ENCODE measurements at regions not wholly inside any gene's neighbourhood (a gene's known extent, or its start where the extent isn't known, plus 50 kb on each side); places are given as distances from the start of the nearest gene placed in this dataset.
"Not testable (repeated sequence)": the region's sequence is repeated elsewhere in the genome, so short reads cannot be mapped to it uniquely, and the experiment has no call there.

- no peak for DNase-seq (ENCODE audit: low read depth in 2 of 2)
Observed at GRCh38 chr16:5917436-5918195, 820.0 kb upstream of the EEF2KMT start.

DNA sequence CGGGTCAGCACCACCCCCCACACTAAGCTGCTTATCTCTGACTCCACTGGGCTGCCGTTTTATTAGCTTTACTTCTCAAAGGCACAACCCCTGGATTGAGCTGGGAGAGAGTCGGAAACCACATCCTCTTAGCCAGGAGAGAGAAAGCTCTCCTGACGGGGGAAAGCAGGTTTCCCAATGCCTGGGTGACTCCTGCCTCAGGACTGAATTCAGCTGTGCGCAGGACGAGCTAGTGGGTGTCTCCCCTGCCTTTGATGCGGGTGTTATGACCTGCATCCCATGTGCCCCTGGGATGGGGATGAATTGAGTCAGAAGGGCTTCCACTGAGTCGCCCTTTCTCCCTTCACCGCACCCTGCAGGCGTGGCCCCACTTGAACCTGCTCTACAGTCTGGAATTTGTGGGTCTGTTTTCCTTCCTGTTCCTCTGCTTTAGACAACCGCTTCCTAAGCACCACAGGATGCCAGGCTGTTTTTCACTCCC is 819.2 kb upstream of the EEF2KMT start:
- no peak for DNase-seq (ENCODE audit: low read depth in 2 of 2)

- no peak for DNase-seq (ENCODE audit: low read depth in 2 of 2)
Observed at GRCh38 chr16:5911241-5911640, 813.6 kb upstream of the EEF2KMT start.

DNA sequence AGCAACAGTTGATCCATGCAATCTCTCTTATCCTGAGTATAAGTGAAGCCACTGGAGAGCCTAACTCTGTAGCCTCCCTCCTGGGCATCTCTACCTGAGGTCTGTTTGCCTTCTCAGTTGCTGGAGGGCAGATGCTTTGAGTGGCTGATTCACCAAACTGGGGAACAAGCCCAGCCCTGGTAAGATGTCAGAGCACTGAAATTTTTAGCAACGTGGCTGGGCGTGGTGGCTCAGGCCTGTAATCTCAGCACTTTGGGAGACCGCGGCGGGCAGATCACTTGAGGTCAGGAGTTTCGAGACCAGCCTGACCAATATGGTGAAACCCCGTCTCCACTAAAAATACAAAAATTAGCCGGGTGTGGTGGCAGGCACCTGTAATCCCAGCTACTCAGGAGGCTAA is 812.0 kb upstream of the EEF2KMT start:
- not testable (repeated sequence) for DNase-seq (ENCODE audit: low read depth in 2 of 2)

DNA sequence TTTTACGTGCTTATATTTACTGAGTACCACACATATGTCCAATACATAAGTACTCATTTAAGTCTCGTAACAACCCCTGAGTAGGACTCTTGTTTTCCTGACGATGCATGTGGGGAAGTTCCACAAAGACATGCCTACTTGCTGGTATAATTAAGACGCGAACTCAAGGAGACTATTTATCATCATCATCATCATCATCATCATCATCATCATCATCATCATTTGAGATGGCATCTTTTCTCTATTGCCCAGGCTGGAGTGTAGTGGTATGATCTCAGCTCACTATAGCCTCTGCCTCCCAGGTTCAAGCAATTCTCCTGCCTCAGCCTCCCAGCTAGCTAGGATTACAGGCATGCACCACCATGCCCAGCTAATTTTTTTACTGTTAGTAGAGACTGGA is 809.9 kb upstream of the EEF2KMT start:
- DNase-seq (ENCODE audit: low read depth in 2 of 2): no peak

GRCh38 chr16:5906351-5906750 is 808.8 kb upstream of the EEF2KMT start:
- DNase-seq (ENCODE audit: low read depth in 2 of 2): no peak

GRCh38 chr16:5905935-5906334 is 808.3 kb upstream of the EEF2KMT start:
- DNase-seq (ENCODE audit: low read depth in 2 of 2): no peak

- no peak for DNase-seq (ENCODE audit: low read depth in 2 of 2)
Observed at GRCh38 chr16:5903832-5904231, 806.2 kb upstream of the EEF2KMT start.

- no peak for DNase-seq (ENCODE audit: low read depth in 2 of 2)
Observed at GRCh38 chr16:5903153-5903552, 805.6 kb upstream of the EEF2KMT start.

DNA sequence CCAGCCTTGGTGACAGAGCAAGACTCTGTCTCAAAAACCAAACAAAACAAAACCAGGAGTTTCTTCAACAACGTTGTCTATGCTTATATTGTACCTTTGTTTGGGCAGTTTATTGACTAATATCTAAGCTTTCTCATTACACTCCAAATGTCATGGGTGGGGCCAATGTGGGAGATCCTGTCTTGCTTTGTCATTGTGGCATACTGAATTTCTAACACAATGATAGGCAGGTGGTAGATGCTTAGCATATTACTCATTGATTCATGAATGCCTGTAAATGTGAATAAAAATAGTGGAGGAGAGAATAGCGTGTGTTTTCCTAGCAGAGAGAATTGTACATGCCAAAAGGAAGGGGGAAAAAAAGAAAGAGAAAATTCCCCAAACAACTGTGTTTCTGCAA is 802.5 kb upstream of the EEF2KMT start:
- DNase-seq (ENCODE audit: low read depth in 2 of 2): no peak

- no peak for DNase-seq (ENCODE audit: low read depth in 2 of 2)
Observed at GRCh38 chr16:5895976-5896375, 798.4 kb upstream of the EEF2KMT start.

- no peak for DNase-seq (ENCODE audit: low read depth in 2 of 2)
Observed at GRCh38 chr16:5895137-5895536, 797.5 kb upstream of the EEF2KMT start.

DNA sequence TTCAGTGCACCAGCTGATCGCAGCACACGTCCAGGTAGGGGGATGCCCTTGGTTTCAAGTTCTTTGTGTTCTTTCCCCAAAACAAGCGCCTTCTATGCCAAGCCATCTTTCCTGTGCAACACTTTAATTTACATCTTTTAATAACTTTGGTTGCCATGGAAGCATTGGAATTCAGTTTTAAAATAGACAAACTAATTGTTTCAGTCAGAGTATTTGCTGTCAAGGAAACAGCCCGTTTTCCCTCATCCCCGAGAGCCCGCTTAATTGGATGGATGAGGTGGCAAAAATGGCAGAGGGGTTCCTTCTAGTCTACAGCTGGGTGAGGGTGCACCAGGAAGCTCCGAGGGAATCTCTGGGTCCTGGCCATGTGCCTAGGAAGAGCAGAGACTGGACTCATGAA is 793.7 kb upstream of the EEF2KMT start:
- DNase-seq (ENCODE audit: low read depth in 2 of 2): no peak

DNA sequence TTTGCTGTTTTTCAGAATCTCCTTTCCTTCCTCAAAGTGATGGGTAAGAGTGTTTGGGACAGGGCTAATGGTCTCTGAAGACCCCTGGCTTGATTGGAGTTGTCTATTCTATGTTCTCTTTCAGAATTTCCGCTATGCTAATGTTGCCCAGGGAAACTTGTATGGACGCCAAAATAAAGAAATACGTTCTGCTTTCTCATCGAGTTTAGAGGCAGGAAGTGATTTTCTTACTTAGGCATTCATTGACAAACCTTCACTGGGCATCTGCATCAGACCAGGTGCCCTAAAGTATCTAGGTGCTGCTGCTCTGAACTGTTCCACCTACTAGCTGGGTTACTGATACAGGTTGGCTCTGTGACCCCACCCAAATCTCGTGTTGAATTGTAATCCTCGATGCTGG is 787.9 kb upstream of the EEF2KMT start:
- no peak for DNase-seq (ENCODE audit: low read depth in 2 of 2)

DNA sequence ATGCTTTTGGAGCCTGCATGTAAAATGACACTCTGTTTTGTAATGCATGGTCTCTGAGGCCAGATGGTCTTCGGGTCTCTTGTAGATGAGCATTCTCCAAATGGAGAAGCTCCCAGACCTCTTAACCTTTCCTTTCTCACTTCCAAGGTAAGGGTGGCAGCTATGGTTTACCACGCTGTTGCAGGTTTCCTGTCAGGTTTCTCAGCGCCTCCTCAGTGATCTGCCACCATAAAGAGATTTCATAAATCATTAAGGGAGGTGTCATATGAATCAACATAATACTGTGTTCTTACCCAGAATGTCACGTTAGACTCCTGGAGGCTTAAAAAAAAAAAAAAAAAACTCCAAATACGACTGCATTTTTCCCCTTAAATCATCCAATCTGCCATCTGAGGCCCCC is 787.4 kb upstream of the EEF2KMT start:
- no peak for DNase-seq (ENCODE audit: low read depth in 2 of 2)

DNA sequence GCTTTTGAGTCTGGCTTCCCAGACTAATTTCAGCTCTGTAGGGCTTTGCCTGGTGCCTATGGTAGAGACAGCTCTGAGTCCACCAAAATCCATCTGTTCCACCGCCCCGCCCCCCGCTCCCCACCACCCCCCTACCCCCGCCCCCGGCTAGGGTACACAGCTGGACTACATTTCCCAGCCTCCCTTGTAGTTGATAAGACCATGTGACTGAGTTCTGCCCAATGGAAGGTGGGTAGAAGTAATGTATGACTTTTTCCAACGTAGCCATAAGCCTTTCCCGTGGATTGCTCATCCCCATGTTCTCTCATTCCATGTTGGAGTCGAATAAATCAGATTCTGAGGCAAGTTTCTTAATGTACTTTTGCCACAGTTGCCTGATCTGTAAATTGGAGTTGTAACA is 786.7 kb upstream of the EEF2KMT start:
- DNase-seq (ENCODE audit: low read depth in 2 of 2): no peak

- DNase-seq (ENCODE audit: low read depth in 2 of 2): no peak
Observed at GRCh38 chr16:5882087-5882640, 784.6 kb upstream of the EEF2KMT start.

DNA sequence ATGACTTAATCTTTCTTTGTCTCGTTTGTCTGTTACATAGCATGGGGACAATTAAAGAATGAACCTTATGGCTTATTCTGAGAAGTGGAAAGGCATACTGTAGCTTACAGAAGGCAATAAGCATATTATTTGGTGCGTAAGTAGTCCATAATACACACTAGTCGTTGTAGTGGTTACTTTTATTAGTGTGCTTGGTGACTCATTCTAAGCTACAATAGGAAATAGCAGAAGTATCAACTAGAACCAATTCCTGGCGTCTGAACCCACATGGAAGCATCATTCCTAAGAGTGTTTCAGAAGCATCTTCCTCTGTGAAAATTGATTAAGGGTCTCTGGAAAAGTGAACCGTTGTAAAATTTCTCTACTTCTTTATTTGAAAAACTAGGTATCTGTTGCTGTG is 777.8 kb upstream of the EEF2KMT start:
- DNase-seq (ENCODE audit: low read depth in 2 of 2): no peak

GRCh38 chr16:5874899-5875298 is 777.3 kb upstream of the EEF2KMT start:
- DNase-seq (ENCODE audit: low read depth in 2 of 2): no peak

GRCh38 chr16:5873221-5873620 is 775.6 kb upstream of the EEF2KMT start:
- no peak for DNase-seq (ENCODE audit: low read depth in 2 of 2)

- no peak for DNase-seq (ENCODE audit: low read depth in 2 of 2)
Observed at GRCh38 chr16:5870886-5871691, 773.5 kb upstream of the EEF2KMT start.

- DNase-seq (ENCODE audit: low read depth in 2 of 2): no peak
Observed at GRCh38 chr16:5867250-5867649, 769.7 kb upstream of the EEF2KMT start.

- DNase-seq (ENCODE audit: low read depth in 2 of 2): no peak
Observed at GRCh38 chr16:5865236-5865635, 767.6 kb upstream of the EEF2KMT start.
